ENCODE measurements at regions not wholly inside any gene's neighbourhood (a gene's known extent, or its start where the extent isn't known, plus 50 kb on each side); places are given as distances from the start of the nearest gene placed in this dataset.

GRCh38 chr17:77001487-77001886 lies 133.3 kb downstream of the MGAT5B start:
- Histone ChIP-seq H3K27ac (ENCODE audit: low read depth, low read length) (no peak overlapping the region), H3K79me2 (ENCODE audit: control insufficient read depth, insufficient read depth, low read length, unreplicated experiment) (no peaks in the 10 kb centered on the region), H3K27me3 (ENCODE audit: insufficient read depth, low read length) (peaks cover 31% of the 10 kb centered on the region), H3K4me3 (ENCODE audit: low read depth, low read length) (no peak overlapping the region), H3K36me3 (ENCODE audit: insufficient read depth, low read length) (no peaks in the 10 kb centered on the region), H3K4me1 (ENCODE audit: control insufficient read depth, insufficient read depth, low read length, unreplicated experiment) (peaks cover 21% of the 10 kb centered on the region), H2AFZ (ENCODE audit: low read length, unreplicated experiment) (no peak overlapping the region)

DNA sequence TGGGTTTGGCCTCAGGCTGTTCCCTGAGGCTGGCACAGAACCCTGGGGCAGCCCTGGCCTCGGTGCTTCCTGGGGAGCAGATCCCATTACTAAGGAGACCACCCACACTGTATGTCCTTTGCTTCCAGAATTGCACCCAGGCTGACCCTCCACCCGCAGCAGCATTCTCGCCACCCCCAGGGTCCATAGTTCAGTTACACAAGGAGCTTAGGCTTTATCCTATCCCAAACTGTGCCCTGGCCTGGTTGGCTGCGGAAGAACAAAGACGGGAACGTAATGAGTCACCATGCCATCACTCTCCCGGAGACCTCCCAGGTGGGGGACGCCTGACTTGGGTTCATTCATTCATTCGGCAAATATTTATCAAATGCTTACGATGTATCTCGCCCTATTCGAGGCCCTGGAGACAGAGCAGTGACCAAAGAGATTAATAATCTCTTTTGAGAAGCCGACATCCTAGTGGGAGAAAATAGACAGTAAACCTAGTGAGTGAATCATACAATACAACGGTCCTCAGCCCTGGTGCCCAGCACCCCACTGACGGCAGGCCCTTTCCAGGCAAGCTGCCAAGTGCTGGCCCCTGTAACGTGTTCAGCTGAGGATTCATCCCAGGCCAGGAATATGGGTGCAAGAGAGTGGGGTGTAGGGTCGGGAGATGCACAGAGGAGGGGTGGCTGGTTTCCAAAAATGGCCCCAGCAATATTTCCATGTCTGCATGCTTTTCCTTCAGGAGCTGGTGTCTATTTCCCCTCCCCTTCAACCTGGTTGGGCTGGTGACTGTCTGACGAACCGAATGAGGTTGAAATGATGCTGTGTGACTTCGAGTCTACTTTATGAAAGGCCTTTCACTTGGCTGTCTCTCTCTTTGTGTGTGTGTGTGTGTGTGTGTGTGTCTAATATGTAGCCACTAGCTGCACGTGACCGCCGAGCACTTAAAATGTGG lies 134.2 kb downstream of the MGAT5B start:
- H3K27ac ChIP-seq (ENCODE audit: low read depth, low read length), result no peak overlapping the region
- no peaks in the 10 kb centered on the region for H3K79me2 ChIP-seq (ENCODE audit: control insufficient read depth, insufficient read depth, low read length, unreplicated experiment)
- no peaks in the 10 kb centered on the region for H3K36me3 ChIP-seq (ENCODE audit: insufficient read depth, low read length)
- H3K4me1 ChIP-seq (ENCODE audit: control insufficient read depth, insufficient read depth, low read length, unreplicated experiment), result peaks cover 21% of the 10 kb centered on the region
- no peak overlapping the region for H3K4me3 ChIP-seq (ENCODE audit: low read depth, low read length)
- H3K27me3 ChIP-seq (ENCODE audit: insufficient read depth, low read length), result peaks cover 30% of the 10 kb centered on the region
- H2AFZ ChIP-seq (ENCODE audit: low read length, unreplicated experiment), result no peak overlapping the region

DNA sequence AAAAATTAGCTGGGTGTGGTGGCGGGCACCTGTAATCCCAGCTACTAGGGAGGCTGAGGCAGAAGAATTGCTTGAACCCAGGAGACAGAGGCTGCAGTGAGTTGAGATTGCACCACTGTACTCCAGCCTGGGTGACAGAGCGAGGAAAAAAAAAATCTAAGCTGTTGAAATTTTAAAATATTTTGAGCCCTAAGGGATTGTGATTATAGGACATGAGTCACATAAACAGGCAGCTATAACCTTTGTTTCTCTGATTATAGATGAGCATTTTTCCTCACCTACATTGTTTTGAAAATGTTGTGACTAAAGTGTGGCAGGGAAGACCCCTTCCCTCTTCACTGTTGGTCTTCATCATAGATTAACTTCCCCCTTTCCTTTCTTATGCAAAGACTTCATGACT lies 135.5 kb downstream of the MGAT5B start:
- Histone ChIP-seq H3K27ac (ENCODE audit: low read depth, low read length) (no peak overlapping the region), H3K79me2 (ENCODE audit: control insufficient read depth, insufficient read depth, low read length, unreplicated experiment) (no peaks in the 10 kb centered on the region), H3K27me3 (ENCODE audit: insufficient read depth, low read length) (peaks cover 26% of the 10 kb centered on the region), H3K36me3 (ENCODE audit: insufficient read depth, low read length) (no peaks in the 10 kb centered on the region), H3K4me3 (ENCODE audit: low read depth, low read length) (no peak overlapping the region), H3K4me1 (ENCODE audit: control insufficient read depth, insufficient read depth, low read length, unreplicated experiment) (peaks cover 21% of the 10 kb centered on the region), H2AFZ (ENCODE audit: low read length, unreplicated experiment) (no peak overlapping the region)

DNA sequence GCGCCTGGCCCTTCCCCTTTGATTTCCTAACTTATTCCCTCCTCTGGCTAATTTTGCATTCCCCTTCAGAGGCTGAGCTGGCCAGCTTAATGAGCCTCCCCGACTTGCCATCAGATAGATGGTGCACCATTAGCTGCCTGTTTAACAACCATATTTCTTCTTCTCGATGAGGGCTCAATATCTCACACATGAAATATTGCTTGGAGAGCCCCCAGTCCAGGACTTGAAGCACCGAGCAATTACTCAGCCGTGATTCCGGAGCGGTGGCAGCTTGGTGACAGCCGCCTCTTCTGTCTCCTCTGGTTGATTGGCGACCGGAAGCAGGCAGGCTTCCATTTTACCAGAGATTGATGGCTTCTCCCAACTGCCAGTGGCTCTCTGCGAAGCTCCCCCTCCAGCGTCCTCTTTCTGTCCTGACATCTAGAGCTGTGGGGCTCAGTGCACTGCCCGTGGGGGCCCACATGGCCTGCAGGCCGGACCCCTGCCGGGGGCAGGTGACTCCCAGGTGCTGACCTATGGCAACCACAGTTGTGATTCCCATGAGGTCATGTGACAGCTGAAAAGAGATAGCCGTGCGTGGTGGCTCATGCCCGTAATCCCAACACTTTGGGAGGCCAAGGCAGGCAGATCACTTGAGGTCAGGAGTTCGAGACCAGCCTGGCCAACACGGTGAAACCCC lies 133.7 kb upstream of the SEC14L1 start:
- Histone ChIP-seq H3K79me2 (ENCODE audit: control insufficient read depth, insufficient read depth, low read length, unreplicated experiment) (no peaks in the 10 kb centered on the region), H3K27ac (ENCODE audit: low read depth, low read length) (no peak overlapping the region), H3K36me3 (ENCODE audit: insufficient read depth, low read length) (no peaks in the 10 kb centered on the region), H3K4me3 (ENCODE audit: low read depth, low read length) (no peak overlapping the region), H2AFZ (ENCODE audit: low read length, unreplicated experiment) (no peak overlapping the region), H3K4me1 (ENCODE audit: control insufficient read depth, insufficient read depth, low read length, unreplicated experiment) (peaks cover 16% of the 10 kb centered on the region), H3K27me3 (ENCODE audit: insufficient read depth, low read length) (peaks cover 42% of the 10 kb centered on the region)

- H3K27me3 ChIP-seq (ENCODE audit: insufficient read depth, low read length), result peaks cover 52% of the 10 kb centered on the region
- H2AFZ ChIP-seq (ENCODE audit: low read length, unreplicated experiment), result no peak overlapping the region
- H3K36me3 ChIP-seq (ENCODE audit: insufficient read depth, low read length), result no peaks in the 10 kb centered on the region
- H3K27ac ChIP-seq (ENCODE audit: low read depth, low read length), result no peak overlapping the region
- H3K4me1 ChIP-seq (ENCODE audit: control insufficient read depth, insufficient read depth, low read length, unreplicated experiment), result no peaks in the 10 kb centered on the region
- H3K79me2 ChIP-seq (ENCODE audit: control insufficient read depth, insufficient read depth, low read length, unreplicated experiment), result no peaks in the 10 kb centered on the region
- no peak overlapping the region for H3K4me3 ChIP-seq (ENCODE audit: low read depth, low read length)
These were observed 130.9 kb upstream of the SEC14L1 start for GRCh38 chr17:77009877-77010276.

- H2AFZ ChIP-seq (ENCODE audit: low read length, unreplicated experiment), result no peak overlapping the region
- H3K79me2 ChIP-seq (ENCODE audit: control insufficient read depth, insufficient read depth, low read length, unreplicated experiment), result no peaks in the 10 kb centered on the region
- no peaks in the 10 kb centered on the region for H3K4me1 ChIP-seq (ENCODE audit: control insufficient read depth, insufficient read depth, low read length, unreplicated experiment)
- H3K27me3 ChIP-seq (ENCODE audit: insufficient read depth, low read length), result peaks cover 52% of the 10 kb centered on the region
- no peak overlapping the region for H3K27ac ChIP-seq (ENCODE audit: low read depth, low read length)
- H3K36me3 ChIP-seq (ENCODE audit: insufficient read depth, low read length), result no peaks in the 10 kb centered on the region
- no peak overlapping the region for H3K4me3 ChIP-seq (ENCODE audit: low read depth, low read length)
These were observed 130.1 kb upstream of the SEC14L1 start for GRCh38 chr17:77010667-77011066.

- Histone ChIP-seq H3K79me2 (ENCODE audit: control insufficient read depth, insufficient read depth, low read length, unreplicated experiment) (no peaks in the 10 kb centered on the region), H3K36me3 (ENCODE audit: insufficient read depth, low read length) (no peaks in the 10 kb centered on the region), H3K27me3 (ENCODE audit: insufficient read depth, low read length) (peaks cover 47% of the 10 kb centered on the region), H3K27ac (ENCODE audit: low read depth, low read length) (no peak overlapping the region), H3K4me3 (ENCODE audit: low read depth, low read length) (no peak overlapping the region), H3K4me1 (ENCODE audit: control insufficient read depth, insufficient read depth, low read length, unreplicated experiment) (no peaks in the 10 kb centered on the region), H2AFZ (ENCODE audit: low read length, unreplicated experiment) (no peak overlapping the region)
These were observed 129.4 kb upstream of the SEC14L1 start for GRCh38 chr17:77011173-77012011.

DNA sequence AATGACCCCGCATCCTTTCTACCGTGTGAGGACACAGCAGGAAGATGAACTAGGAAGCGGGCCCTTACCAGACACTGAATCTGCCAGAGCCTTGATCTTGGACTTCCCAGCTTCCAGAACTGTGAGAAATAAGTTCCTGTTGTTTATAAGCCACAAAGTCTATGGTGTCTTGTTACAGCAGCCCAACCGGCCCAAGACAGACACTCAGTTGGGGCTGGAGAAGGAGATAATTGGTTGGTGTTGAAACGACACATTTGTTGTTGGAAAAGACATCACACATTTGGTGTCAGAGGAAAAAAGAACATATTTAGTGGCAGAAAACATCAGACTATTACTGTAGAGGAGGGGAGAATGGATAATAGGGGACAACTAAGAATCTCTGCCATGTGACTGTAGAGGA lies 122.3 kb upstream of the SEC14L1 start:
- Histone ChIP-seq H3K27me3 (ENCODE audit: insufficient read depth, low read length) (peaks cover 47% of the 10 kb centered on the region), H3K79me2 (ENCODE audit: control insufficient read depth, insufficient read depth, low read length, unreplicated experiment) (no peaks in the 10 kb centered on the region), H3K4me3 (ENCODE audit: low read depth, low read length) (no peak overlapping the region), H2AFZ (ENCODE audit: low read length, unreplicated experiment) (no peak overlapping the region), H3K27ac (ENCODE audit: low read depth, low read length) (no peak overlapping the region), H3K36me3 (ENCODE audit: insufficient read depth, low read length) (no peaks in the 10 kb centered on the region), H3K4me1 (ENCODE audit: control insufficient read depth, insufficient read depth, low read length, unreplicated experiment) (no peaks in the 10 kb centered on the region)

GRCh38 chr17:77019893-77020379 lies 120.8 kb upstream of the SEC14L1 start:
- Histone ChIP-seq H3K36me3 (ENCODE audit: insufficient read depth, low read length) (no peaks in the 10 kb centered on the region), H3K79me2 (ENCODE audit: control insufficient read depth, insufficient read depth, low read length, unreplicated experiment) (no peaks in the 10 kb centered on the region), H3K4me1 (ENCODE audit: control insufficient read depth, insufficient read depth, low read length, unreplicated experiment) (no peaks in the 10 kb centered on the region), H3K27me3 (ENCODE audit: insufficient read depth, low read length) (peaks cover 52% of the 10 kb centered on the region), H3K27ac (ENCODE audit: low read depth, low read length) (no peak overlapping the region), H3K4me3 (ENCODE audit: low read depth, low read length) (no peak overlapping the region), H2AFZ (ENCODE audit: low read length, unreplicated experiment) (no peak overlapping the region)

GRCh38 chr17:77020973-77021372 lies 119.8 kb upstream of the SEC14L1 start:
- Histone ChIP-seq H3K36me3 (ENCODE audit: insufficient read depth, low read length) (no peaks in the 10 kb centered on the region), H3K27ac (ENCODE audit: low read depth, low read length) (no peak overlapping the region), H2AFZ (ENCODE audit: low read length, unreplicated experiment) (no peak overlapping the region), H3K4me1 (ENCODE audit: control insufficient read depth, insufficient read depth, low read length, unreplicated experiment) (no peaks in the 10 kb centered on the region), H3K79me2 (ENCODE audit: control insufficient read depth, insufficient read depth, low read length, unreplicated experiment) (no peaks in the 10 kb centered on the region), H3K4me3 (ENCODE audit: low read depth, low read length) (no peak overlapping the region), H3K27me3 (ENCODE audit: insufficient read depth, low read length) (peaks cover 63% of the 10 kb centered on the region)

Data from ACC112 (cell line).